PC-9 (cell line): ENCODE measurements at regions not wholly inside any gene's neighbourhood (a gene's known extent, or its start where the extent isn't known, plus 50 kb on each side); places are given as distances from the start of the nearest gene placed in this dataset.

Experiments used
- BruUV-seq: library from RNA; stranded (reverse); fragments of 400-500 nt; replicated peaks from 2 replicates; lab custom pipeline; 2021; lab: Mats Ljungman, UMichigan
- CTCF ChIA-PET: fragments of 300-600 bp; sonication (Branson Sonifier 250); formaldehyde crosslinking; loops from one replicate; lab custom pipeline; 2022; ENCODE audit warnings: antibody characterized with exemption; lab: Charles Lee
- POLR2A ChIA-PET: fragments of 300-600 bp; sonication (Branson Sonifier 250); formaldehyde crosslinking; loops from one replicate; lab custom pipeline; 2022; ENCODE audit warnings: antibody characterized with exemption; ENCODE audit not compliant: unreplicated experiment; lab: Charles Lee
- DNase-seq, 2 experiments: peaks; one replicate each; pipeline versions ENCODE4 v3.0.0 to v3.0.0-alpha.2; 2015 to 2022; ENCODE audit warnings: mixed read lengths in 1 of 2
- H2AFZ ChIP-seq: fragments of 200-600 bp; sonication (generic); 2 replicates; pipeline ENCODE4 v1.8.1; 2017; ENCODE audit warnings: antibody characterized with exemption
- H3F3A ChIP-seq: fragments of 200-600 bp; sonication (generic); 2 replicates; pipeline ENCODE4 v1.8.1; 2017; ENCODE audit warnings: antibody characterized with exemption, mild to moderate bottlenecking, low read depth; ENCODE audit not compliant: insufficient read depth
- H3K27ac ChIP-seq: fragments of 200-600 bp; sonication (generic); 2 replicates; pipeline ENCODE4 v1.6.1; 2016; ENCODE audit warnings: mixed run types
- H3K27me3 ChIP-seq: fragments of 200-600 bp; sonication (generic); 2 replicates; pipeline ENCODE4 v1.6.1; 2016; ENCODE audit warnings: low read depth, mixed run types; ENCODE audit not compliant: insufficient read depth
- H3K36me3 ChIP-seq: fragments of 200-600 bp; sonication (generic); 2 replicates; pipeline ENCODE4 v1.6.1; 2016; ENCODE audit warnings: low read depth, mixed run types
- H3K4me1 ChIP-seq: fragments of 200-600 bp; sonication (generic); replicated peaks from 2 replicates; pipeline ENCODE4 v1.6.1; 2016; ENCODE audit warnings: mixed run types; ENCODE audit not compliant: insufficient read depth
- H3K4me2 ChIP-seq: fragments of 200-600 bp; sonication (generic); 2 replicates; pipeline ENCODE4 v1.6.1; 2017; ENCODE audit warnings: mixed run types
- H3K4me3 ChIP-seq: fragments of 200-600 bp; sonication (generic); 2 replicates; pipeline ENCODE4 v1.6.1; 2016; ENCODE audit warnings: mixed run types
- H3K79me2 ChIP-seq: fragments of 200-600 bp; sonication (generic); 2 replicates; pipeline ENCODE4 v1.6.1; 2017; ENCODE audit warnings: low read depth, mixed run types
- H3K9me2 ChIP-seq: fragments of 200-600 bp; sonication (generic); 2 replicates; pipeline ENCODE4 v1.8.1; 2017; ENCODE audit warnings: mild to moderate bottlenecking; ENCODE audit not compliant: insufficient read depth
- H3K9me3 ChIP-seq: fragments of 200-600 bp; sonication (generic); 2 replicates; pipeline ENCODE4 v1.8.1; 2016; ENCODE audit warnings: low read depth; ENCODE audit not compliant: insufficient read depth
- H4K20me1 ChIP-seq: fragments of 200-600 bp; sonication (generic); 2 replicates; pipeline ENCODE4 v1.8.1; 2017; ENCODE audit not compliant: insufficient read depth
- EZH2 ChIP-seq: fragments of 200-600 bp; sonication (generic); IDR thresholded peaks from 2 replicates; pipeline ENCODE4 v1.8.0; 2017; ENCODE audit warnings: antibody characterized with exemption, low read depth
- intact Hi-C: fragments of 100-400 bp; cut with micrococcal nuclease; formaldehyde crosslinking; loops from one replicate; pipeline ENCODE4 v1.10.0; 2022; ENCODE audit not compliant: unreplicated experiment
- TF ChIP-seq, protein P1 (sequence below): fragments of 200-600 bp; sonication (generic); conservative IDR thresholded peaks from 2 replicates; pipeline ENCODE4 v1.6.1; 2017; ENCODE audit warnings: mixed run types, antibody characterized with exemption, mild to moderate bottlenecking, moderate library complexity

DNA sequence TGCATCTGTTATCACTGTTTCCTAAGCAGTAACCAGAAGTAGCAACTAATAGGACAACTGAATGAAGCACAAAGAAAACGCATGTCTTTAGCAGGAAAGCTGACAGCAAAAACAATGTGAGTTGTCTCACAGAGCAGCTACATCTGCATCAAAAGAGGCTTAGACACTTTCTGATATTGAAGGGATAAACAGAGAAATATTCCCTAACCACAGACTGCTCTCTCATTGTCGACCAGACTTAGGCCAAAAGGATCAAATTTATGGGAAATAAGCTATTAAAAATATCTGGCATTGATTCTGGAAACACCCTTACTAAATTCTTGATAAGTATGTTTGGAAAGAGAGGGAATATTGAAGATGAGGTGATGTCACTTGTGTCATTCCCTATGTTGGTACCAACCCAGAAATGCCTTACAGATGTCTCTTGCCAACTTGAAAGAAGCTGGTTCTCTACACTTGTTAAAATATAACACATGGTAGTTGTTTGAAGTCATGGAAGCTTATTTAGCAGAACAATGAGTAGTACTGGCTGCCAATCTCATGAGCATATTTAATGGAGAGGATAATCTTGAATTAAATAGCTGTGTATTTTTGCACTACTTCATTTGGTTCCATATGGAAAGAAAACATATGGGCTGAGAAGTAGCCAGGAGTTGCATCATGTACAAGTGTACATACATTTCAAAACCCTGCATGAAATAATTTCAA is 929.3 kb upstream of the MAN1A1 start:
- intact Hi-C loops, result no loop called here
- no peaks in the 10 kb centered on the region for H3K79me2 ChIP-seq
- no peak overlapping the region for H3K4me3 ChIP-seq
- no peaks in the 10 kb centered on the region for H3K9me3 ChIP-seq
- TF ChIP-seq EZH2, result no peak
- TF ChIP-seq, protein P1, sequence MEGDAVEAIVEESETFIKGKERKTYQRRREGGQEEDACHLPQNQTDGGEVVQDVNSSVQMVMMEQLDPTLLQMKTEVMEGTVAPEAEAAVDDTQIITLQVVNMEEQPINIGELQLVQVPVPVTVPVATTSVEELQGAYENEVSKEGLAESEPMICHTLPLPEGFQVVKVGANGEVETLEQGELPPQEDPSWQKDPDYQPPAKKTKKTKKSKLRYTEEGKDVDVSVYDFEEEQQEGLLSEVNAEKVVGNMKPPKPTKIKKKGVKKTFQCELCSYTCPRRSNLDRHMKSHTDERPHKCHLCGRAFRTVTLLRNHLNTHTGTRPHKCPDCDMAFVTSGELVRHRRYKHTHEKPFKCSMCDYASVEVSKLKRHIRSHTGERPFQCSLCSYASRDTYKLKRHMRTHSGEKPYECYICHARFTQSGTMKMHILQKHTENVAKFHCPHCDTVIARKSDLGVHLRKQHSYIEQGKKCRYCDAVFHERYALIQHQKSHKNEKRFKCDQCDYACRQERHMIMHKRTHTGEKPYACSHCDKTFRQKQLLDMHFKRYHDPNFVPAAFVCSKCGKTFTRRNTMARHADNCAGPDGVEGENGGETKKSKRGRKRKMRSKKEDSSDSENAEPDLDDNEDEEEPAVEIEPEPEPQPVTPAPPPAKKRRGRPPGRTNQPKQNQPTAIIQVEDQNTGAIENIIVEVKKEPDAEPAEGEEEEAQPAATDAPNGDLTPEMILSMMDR, result no peak
- no TSS peak for BruUV-seq
- H3K36me3 ChIP-seq, result no peaks in the 10 kb centered on the region
- H3K27ac ChIP-seq, result no peak overlapping the region
- H3K27me3 ChIP-seq, result no peaks in the 10 kb centered on the region
- 0 out of 2 replicates have a peak, but pooled peaks cover 5% of the 10 kb centered on the region for H3K9me2 ChIP-seq
- no peak for DNase-seq
- ChIA-PET POLR2A (no interaction called here), CTCF (no interaction called here)
- H2AFZ ChIP-seq, result no peak overlapping the region
- no peak overlapping the region for H3K4me2 ChIP-seq
- H3F3A ChIP-seq, result no peaks in the 10 kb centered on the region
- no peaks in the 10 kb centered on the region for H4K20me1 ChIP-seq
- H3K4me1 ChIP-seq, result no peaks in the 10 kb centered on the region

DNA sequence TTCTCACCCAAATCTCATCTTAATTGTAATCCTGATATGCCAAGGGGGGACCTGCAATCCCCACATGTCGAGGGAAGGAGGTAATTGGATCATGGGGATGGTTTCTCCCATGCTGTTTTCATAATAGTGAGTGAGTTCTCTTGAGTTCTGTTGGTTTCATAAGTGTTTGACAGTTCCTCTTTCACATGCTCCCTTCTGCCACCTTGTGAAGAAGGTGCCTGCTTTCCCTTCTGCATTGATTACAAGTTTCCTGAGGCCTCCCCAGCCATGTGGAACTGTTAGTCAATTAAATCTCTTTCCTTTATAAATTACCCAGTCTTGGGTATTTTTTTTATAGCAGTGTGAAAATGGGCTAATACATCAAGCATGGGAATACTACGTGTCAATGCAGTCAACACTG is 925.0 kb upstream of the MAN1A1 start:
- peaks cover 5% of the 10 kb centered on the region; the same call in 1 of the 2 replicates for H3K9me3 ChIP-seq
- no peak overlapping the region for H3K4me3 ChIP-seq
- no peaks in the 10 kb centered on the region for H3F3A ChIP-seq
- no TSS peak for BruUV-seq
- ChIA-PET CTCF (no interaction called here), POLR2A (no interaction called here)
- H3K79me2 ChIP-seq, result no peaks in the 10 kb centered on the region
- no peaks in the 10 kb centered on the region for H3K27me3 ChIP-seq
- TF ChIP-seq, protein P1, result no peak
- no peak for TF ChIP-seq EZH2
- H3K4me1 ChIP-seq, result no peaks in the 10 kb centered on the region
- H3K36me3 ChIP-seq, result no peaks in the 10 kb centered on the region
- H2AFZ ChIP-seq, result no peak overlapping the region
- 0 out of 2 replicates have a peak, but pooled peaks cover 5% of the 10 kb centered on the region for H3K9me2 ChIP-seq
- H3K4me2 ChIP-seq, result no peak overlapping the region
- no peaks in the 10 kb centered on the region for H4K20me1 ChIP-seq
- no peak for DNase-seq
- intact Hi-C loops, result no loop called here
- no peak overlapping the region for H3K27ac ChIP-seq

- Histone ChIP-seq H3K9me3 (peaks cover 5% of the 10 kb centered on the region; the same call in 1 of the 2 replicates), H2AFZ (no peak overlapping the region), H3K4me3 (no peak overlapping the region), H3K27ac (no peak overlapping the region), H3K27me3 (no peaks in the 10 kb centered on the region), H3F3A (no peaks in the 10 kb centered on the region), H3K9me2 (0 out of 2 replicates have a peak, but pooled peaks cover 5% of the 10 kb centered on the region), H3K36me3 (no peaks in the 10 kb centered on the region; the same call in 1 of the 2 replicates), H3K79me2 (no peaks in the 10 kb centered on the region), H3K4me1 (no peaks in the 10 kb centered on the region), H4K20me1 (no peaks in the 10 kb centered on the region), H3K4me2 (no peak overlapping the region)
- intact Hi-C loops, result no loop called here
- BruUV-seq, result no TSS peak
- DNase-seq, result no peak
- ChIA-PET CTCF (no interaction called here), POLR2A (interaction anchor here (0.7 kb wide), 1 partner anchor 686 kb away, joined by 4 read pairs; no protein-coding TSS in a partner anchor)
- TF ChIP-seq, protein P1, result no peak
- no peak for TF ChIP-seq EZH2
Measured at GRCh38 chr6:120273411-120273810, 923.9 kb upstream of the MAN1A1 start.
